Astrocyte of the cerebellum (primary cell): ENCODE measurements at regions not wholly inside any gene's neighbourhood (a gene's known extent, or its start where the extent isn't known, plus 50 kb on each side); places are given as distances from the start of the nearest gene placed in this dataset.

Experiments
- DNase-seq: peaks from one replicate; pipeline ENCODE4 v3.0.0-alpha.2; 2011; ENCODE audit warnings: low read depth
- H3K4me3 ChIP-seq: 2 replicates; pipeline ENCODE4 v1.5.1; 2011; ENCODE audit warnings: mild to moderate bottlenecking, low read depth, low read length, moderate library complexity
- CTCF ChIP-seq: IDR thresholded peaks from 2 replicates; pipeline ENCODE4 v1.5.1; 2012; ENCODE audit warnings: low read length, low read depth, moderate library complexity, mild to moderate bottlenecking; ENCODE audit errors: missing control alignments
- in situ Hi-C: cut with HindIII; loops from 2 replicates; pipeline ENCODE4 v1.10.0; 2017; ENCODE audit warnings: low sequenced_read_pairs

- no peak overlapping the region for H3K4me3 ChIP-seq
- TF ChIP-seq CTCF = no peak
These were observed 155.0 kb upstream of the SULF2 start for GRCh38 chr20:47940101-47940813.

GRCh38 chr20:47936612-47937011, 151.3 kb upstream of the SULF2 start:
- no peak overlapping the region for H3K4me3 ChIP-seq
- in situ Hi-C loops = no loop called here
- no peak for TF ChIP-seq CTCF
- DNase-seq = no peak

More at GRCh38 chr20:47940101-47940813, 155.0 kb upstream of the SULF2 start:
- DNase-seq = no peak
- in situ Hi-C loops = no loop called here

- TF ChIP-seq CTCF = no peak
- no peak for DNase-seq
- in situ Hi-C loops = no loop called here
- H3K4me3 ChIP-seq = no peak overlapping the region
These were observed 149.5 kb upstream of the SULF2 start for GRCh38 chr20:47934761-47935160.

- no peak overlapping the region for H3K4me3 ChIP-seq
- in situ Hi-C loops = no loop called here
- DNase-seq = no peak
- no peak for TF ChIP-seq CTCF
These were observed 146.2 kb upstream of the SULF2 start for GRCh38 chr20:47931443-47931842.

GRCh38 chr20:47931002-47931401, 145.7 kb upstream of the SULF2 start:
- in situ Hi-C loops = no loop called here
- no peak overlapping the region for H3K4me3 ChIP-seq
- no peak for DNase-seq
- TF ChIP-seq CTCF = no peak

GRCh38 chr20:47929368-47930115, 144.3 kb upstream of the SULF2 start:
- in situ Hi-C loops = no loop called here
- no peak for TF ChIP-seq CTCF
- DNase-seq = no peak
- no peak overlapping the region for H3K4me3 ChIP-seq
